HG03103 (cell line): ENCODE measurements at regions not wholly inside any gene's neighbourhood (a gene's known extent, or its start where the extent isn't known, plus 50 kb on each side); places are given as distances from the start of the nearest gene placed in this dataset.
"Not testable (repeated sequence)": the region's sequence is repeated elsewhere in the genome, so short reads cannot be mapped to it uniquely, and the experiment has no call there.

Experiments
- ATAC-seq: cut with Tn5 transposase; IDR thresholded peaks from one replicate; pipeline ENCODE4 v1.9.1; 2021; ENCODE audit warnings: low read depth; ENCODE audit not compliant: unreplicated experiment

DNA sequence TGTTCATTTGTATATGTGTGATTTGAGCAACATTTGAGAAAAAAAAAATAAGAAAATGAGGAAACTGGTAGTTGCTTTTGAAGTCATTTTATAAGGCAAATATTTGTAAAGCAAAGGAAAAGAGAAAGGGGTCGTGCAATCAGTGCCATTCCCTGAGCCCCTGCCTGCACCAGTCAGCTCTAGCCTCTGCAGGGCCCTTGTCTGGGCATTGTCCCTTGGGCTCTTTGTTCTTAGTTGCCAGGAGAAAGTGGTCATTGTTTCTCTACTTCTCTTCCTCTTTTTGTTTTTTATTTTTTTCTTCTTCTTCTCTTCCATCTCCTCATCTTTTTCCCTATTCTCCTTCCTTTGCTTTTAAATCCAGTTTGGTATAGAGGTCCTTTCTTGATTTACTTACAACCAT, 175.3 kb upstream of the CREB1 start:
- ATAC-seq = no peak

DNA sequence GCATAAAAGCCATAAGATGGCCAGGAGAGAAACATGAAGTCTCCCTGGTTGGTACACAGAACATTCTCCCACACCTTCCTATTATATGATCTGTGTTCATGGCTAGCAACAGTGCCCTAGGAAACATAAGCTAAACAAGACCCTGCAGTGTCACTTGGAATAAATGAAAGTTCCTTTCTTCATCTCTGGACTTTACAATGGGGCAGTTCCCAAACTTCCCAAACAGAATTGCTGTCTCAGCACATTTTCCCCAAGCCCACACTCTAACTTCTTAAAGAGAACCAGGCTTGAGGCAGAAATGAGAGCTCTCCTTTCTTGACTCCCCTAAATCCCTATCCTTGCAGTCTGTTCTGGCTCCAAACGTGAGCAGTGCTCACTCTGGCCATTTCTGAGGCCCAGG, 173.2 kb upstream of the CREB1 start:
- no peak for ATAC-seq

DNA sequence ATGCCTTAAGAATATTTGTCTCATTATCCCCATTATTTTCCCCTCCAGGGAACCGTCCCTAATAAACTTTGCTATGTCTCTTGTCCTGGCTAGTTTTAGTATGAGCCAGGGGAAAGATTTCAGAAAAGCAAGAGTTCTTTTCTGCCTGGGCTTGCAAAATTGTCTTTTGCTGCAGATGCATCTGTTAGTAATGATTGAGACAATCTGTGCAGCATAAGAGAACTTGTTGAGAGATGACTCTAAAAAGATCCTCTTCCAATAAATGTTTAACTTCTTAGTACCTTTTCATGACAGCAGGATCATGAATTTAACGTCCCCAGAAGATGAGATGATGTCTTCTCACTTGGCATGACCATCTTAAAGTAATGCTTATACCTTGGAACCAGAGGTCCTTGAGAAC, 172.5 kb upstream of the CREB1 start:
- no peak for ATAC-seq

DNA sequence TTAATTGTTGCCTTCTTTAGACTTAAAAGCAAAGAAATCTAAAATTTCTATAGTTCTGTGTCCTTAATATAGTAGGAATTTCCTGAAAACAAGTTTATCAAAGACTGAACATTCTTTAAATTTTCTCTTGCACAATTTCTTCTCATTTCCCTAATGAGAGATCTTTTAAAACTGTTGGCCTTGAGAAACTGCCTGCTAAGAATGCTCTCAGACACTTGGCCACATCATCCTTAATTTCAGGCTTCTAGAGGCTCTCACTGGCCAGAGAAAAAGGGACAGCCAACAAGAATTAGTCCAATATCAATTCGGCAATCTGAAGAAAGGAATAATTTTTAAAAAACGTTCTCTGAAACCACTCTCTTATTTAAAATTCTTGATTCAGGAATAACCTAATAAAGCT, 167.0 kb upstream of the CREB1 start:
- no peak for ATAC-seq

DNA sequence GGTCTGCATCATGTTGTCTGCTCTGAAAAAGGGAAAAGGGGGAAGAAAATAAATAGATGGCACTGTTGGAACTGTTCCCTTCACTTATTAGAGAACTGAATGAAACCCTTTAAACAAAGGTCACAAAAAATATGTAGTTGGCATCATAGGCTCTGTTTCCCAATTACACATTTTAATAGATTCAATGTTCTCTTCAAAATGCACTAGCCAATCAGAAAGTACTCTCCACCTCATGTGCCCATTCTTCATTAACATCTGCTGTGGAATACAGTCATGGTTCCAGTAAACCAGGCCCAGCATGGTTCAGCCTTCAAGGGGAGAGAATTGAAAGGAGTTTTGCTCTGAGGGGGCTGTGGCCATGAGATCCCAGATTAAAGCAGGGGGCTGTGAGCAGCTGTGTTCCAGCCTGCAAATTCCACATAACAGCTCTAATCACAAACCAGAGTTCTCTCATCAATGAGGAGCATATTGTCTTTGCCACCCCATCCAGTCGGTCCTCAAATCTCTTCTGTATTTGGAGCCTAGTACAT, 165.9 kb upstream of the CREB1 start:
- no peak for ATAC-seq

DNA sequence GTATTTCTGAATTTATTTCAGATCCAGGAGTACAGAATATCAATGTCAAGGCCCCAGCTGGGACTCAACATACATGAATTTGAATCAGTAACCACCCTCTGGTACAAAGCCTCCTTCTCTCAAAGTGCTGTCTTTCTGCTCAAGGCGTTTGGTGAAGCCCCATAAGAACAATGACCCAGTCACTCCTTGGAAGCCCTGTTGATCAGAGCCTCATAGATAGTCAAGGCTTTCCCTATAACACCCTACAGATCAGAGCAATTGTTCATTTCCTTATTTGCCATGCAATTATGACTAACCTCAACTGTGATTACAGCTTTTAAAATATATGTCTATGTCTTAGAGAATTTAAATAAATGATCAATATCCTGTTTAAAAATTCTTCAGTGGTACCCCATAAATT, 159.1 kb upstream of the CREB1 start:
- ATAC-seq = no peak

DNA sequence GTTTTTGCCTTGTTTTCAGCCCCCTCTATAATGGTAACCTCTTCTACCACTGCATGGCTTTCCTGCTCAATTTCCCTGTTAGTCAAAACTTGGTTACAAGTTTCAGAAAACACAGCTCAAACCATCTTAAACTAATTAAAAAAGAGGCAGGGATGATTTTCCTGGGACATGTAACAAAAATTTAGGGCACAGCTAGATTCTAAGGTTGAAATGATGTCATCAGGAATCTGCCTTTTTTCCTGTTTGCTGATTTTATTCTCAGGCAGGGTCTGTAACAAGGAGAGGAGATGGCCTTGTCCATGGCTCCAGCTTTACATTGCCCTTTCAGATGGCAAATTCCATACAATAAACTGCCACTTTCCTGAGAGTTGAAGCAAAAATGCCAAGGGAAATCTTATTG, 157.9 kb upstream of the CREB1 start:
- no peak for ATAC-seq

DNA sequence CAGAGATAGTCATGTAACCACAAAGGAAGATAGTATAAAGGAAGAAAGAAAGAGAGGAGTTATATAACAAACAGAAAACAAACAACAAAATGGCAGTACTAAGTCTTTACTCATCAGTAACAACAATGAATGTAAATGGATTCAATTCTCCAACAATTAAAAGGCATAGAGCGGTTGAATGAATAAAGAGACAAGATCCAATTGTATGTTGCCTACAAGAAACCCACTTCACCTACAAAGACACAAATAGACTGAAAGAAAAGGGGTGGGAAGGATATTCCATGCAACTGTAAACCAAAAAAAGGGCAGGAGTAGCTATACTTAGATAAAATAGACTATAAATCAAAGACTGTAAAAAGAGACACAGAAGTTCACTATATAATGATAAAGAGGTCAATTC, 157.3 kb upstream of the CREB1 start:
- ATAC-seq = no peak

DNA sequence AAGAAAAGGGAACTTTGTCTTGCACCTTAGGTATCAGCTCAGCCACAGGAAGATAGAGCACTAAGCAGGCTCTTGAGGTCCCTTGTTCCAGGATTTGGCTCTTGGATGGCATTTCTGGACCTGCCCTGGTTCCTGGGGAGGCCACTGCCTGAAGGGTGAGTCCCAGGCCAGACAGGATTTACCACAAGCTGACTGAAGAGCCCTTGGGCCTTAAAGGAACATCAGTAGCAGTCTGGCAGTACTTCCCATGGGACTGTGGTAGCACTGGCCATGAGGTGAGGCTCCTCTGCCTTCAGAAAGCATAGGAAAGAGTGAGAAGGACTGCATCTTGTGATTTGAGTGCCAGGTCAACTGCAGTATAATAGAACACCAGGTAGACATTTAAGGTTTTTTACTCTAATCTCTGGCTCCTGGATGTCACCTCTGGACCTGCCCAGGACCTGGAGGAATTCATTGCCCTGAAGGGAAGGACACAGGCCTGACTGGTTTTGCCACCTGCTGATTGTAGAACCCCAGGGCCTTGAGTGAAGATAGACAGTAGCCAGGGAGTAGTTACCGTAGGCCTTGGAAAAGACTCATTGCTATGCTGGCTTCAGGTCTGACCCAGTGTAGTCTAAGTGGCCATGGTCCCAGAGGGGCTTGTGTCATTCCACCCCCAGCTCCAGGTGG, 154.4 kb upstream of the CREB1 start:
- no peak for ATAC-seq

DNA sequence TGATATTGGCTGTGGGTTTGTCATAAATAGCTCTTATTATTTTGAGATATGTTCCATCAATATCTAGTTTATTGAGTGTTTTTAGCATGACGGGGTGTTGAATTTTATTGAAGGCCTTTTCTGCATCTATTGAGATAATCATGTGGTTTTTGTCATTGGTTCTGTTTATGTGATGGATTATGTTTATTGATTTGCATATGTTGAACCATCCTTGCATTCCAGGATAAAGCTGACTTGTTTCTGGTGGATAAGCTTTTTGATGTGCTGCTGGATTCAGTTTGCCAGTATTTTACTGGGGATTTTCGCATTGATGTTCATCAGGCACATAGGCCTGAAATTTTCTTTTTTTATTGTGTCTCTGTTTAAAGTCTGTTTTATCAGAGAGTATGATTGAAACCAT, 151.1 kb upstream of the CREB1 start:
- ATAC-seq = not testable (repeated sequence)

DNA sequence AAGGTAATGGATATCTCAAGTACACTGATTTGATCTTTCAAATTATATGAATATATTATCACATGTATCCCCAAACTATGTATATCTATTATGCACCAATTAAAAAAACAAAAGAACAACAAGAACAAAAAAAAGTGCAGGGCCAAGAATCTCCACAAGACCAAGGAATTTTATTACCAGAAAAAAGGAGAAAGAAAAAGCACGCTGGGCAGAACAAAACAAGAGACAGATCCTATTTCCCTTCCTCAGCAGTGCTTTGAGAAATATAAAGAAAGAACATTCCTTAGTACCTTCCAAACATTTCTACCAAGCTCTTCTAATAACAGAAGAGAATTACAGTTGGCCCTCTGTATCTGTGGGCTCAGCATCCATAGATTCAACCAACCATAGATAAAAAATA, 144.7 kb upstream of the CREB1 start:
- no peak for ATAC-seq

DNA sequence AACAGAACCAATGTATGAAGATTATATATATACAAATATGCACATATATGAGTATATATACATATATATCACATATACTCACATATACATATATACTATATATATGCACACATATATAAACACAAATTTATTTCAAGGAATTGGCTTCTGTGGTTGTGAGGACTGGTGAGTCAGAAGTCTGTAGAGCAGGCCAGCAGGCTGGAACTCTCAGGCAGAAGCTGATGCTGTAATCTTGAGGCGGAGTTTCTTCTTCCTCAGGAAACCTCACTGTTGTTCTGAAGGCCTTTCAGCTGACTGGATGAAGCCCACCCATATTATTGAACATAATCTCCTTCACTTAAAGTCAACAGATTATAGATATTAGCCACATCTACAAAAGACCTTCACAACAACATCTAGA, 143.9 kb upstream of the CREB1 start:
- no peak for ATAC-seq

DNA sequence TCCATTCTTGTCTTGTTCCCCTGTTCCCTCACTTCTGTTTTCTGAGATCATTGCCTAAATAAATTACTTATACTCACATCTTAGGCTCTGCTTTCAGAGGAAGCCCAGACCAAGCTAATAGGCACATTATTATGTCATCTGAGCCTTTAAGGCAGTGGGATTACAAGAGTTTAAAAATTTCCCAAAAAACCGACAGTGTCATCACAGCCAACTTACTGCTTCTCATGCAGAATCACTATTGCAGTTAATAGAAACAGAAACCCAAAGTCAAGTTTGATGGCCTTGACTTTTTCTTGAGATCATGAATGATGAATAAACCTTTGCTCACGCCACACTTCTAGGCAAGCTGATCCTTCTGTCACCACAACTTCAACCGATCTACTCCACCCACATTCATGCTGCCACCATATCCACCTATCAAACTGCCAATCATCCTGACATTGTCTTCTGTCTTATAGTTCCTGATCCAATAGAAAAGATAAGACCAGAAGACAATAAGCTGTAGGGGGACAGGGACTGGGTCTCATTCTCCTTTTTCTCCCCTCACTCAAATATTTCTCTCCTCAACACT, 142.7 kb upstream of the CREB1 start:
- ATAC-seq = no peak

DNA sequence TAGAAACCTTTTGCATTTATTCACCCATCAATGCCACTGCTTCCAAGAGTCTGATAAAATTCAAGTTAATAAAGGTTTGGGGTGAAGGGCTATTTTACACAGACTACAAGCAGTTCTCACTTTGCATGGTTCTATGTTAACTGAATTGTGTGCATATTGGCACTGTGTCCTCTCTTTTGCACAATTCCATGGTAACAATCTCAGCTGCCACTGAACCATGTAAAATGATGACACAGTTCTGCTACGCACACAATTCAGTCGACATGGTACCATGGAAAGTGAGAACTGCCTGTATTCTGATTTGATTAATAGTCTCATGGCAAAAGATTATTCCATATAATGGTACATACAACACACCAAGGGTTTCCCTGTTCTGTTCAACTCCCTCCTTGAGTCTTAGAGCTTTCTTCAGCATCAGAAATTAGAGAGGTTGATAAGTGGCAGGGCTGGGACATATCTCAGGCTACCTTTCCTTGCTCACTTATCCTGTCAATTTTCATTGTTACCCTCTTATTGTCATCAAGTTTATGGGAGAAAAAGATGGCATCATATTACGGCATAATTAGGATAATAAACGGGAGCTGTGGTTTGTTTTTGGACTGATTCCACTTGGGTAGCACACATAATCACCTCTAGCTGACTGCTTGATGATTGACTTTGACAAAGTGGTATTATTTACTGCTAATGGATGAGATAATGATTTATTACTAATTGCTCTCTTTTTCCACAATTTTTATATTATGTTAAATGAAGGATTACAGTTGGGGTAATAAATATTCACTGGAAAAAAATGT, 139.3 kb upstream of the CREB1 start:
- no peak for ATAC-seq

DNA sequence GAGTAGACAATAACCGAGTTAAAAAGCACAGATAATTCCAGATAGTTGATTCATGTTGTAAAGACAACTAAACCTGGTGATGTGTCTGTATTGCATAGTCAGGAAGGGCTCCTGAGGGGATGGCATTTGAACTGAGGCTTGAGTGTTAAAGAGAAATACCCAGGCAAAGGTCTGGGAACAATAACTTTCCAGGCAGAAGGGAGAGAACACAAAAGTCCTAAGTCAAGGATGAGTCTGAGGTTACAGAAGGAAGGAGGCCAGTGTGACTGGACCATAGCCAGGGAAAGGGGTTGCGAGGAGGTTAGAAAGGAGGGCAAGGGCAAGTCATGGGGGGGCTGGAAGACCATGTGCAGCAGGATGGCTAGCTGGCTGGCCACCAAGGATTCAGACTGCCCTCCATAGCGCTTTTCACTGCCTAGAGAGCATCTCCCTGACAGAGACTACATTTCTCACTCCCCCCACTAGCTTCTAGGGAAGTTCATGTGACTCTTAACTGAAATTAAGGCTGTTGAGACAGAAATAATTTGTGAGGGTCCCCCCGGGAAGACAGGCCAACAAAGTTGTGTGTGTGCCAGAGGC, 135.5 kb upstream of the CREB1 start:
- ATAC-seq = no peak

DNA sequence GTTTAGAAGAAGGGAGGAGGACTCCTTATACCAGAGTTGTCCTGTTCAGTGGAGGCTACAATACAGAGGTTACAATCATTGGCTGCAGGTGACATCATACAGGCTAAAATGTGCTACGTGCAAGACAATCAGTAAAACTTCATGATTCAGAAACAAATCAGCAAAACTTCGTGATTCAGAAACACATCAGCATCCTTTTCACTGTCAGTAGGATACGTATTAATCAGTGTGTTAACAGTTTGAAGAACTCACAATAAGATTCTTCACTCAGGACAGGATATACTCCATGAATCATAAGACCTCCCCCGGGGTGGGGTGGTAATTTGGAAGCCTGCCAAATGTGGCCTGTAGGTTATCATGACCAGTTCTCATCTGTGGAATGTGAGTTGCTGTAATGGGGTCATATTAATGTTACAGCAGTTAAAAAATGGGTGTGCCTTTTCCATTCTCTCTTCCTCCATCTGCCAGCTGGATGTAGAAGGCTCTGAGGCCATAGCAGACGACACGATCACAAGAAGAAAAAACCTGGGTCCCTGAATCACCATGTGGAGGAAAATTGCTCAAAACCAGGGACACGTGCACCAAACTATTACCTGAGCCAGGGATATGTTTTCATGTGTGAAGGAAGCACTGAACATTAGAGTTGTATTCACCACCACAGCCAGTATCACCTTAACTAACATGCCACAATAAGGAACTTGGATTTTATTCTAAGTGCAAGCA, 134.8 kb upstream of the CREB1 start:
- ATAC-seq = no peak

DNA sequence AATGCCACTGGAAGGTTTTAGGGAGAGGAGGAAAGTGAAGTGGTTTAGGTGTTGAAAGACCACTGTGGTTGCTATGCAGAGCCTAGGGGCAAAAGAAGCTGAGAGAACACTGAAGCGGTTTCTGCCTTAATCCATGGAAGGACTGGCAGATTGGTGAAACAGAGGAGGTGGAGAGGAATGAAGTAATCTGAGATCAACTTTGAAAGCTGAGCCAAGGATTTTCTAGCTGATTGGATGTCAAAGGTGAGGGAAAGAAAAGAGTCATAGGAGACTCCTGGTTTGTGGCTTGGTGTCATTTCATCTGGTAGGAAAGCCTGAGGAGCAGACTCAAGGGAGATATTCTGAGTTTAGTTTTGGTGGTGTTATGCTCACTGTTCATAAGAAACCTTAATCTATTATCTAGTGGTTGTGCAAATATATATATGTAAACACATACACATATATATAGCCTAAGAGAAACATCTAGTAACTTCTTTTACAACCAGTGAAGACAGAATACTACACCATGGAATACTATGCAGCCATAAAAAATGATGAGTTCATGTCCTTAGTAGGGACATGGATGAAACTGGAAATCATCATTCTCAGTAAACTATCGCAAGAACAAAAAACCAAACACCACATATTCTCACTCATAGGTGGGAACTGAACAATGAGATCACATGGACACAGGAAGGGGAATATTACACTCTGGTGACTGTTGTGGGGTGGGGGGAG, 134.1 kb upstream of the CREB1 start:
- ATAC-seq = no peak

DNA sequence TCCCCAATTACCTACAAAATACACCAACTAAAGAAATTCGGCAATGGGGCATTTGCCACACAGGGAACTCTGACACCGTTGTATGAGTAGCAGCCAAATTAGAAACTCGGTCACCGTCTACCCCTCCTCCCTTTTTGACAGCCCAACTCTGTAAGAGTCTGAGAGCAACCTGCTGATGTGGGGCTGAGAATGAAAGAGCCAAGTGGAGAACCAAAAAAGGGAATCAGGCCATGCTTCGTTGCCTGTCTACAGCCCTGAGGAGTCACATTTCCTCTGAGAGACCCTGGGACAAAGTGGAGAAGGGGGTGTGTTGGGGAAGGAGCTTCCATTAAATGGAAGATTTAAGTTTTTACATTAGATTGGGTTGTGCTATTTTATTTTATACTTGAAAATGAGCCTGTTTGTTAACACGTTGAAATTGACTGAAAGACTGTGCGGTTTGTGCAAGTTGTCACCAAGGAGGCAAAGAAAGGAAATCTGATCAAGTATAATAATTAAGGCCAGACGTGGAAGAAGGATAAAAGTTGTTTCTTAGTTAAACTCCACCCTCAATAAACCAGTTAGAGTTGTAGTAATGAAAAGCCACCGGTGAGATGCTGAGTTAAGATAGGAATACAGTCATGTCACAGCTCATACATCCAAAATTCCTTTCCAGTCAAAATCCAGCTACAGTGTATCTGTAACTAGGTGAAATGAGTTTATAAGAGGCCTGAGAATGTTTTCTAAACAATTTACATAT, 131.7 kb upstream of the CREB1 start:
- no peak for ATAC-seq

DNA sequence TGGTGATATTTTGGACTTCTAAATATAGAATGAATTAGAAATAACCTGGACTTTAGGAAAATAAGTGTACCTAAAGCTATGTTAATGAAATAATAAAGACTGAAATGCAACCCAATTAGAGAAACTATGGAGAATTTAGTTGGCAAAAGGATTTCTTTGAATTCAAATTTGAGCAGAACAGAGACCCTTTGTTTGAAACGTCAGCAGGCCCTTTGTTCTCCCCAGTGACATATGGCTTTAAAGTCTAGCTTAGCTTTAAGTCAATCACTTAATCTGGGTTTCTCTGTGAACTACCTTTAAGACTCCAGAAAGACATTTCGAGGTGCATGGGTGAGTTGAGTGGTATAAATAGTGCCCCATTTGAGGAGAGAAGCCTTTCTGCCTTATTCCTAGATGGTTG, 130.5 kb upstream of the CREB1 start:
- ATAC-seq = no peak

DNA sequence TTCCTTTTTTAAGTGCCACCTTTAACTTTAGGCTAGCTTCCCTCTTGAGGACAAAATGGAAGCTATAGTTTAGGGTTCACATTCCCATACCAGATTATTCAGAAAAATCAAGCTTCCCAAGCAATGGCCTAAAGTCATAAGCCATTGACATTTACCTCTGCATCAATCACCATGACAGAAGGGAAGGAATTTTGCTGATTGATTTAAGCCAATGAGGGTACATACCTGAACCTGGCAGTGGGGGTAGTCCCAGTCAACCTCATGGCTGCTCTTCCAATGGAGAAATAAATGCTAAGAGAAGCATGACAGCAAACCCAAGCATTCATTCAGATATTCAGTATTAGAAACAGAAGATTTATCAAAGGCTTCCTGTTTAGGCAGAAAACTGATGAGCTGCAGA, 128.4 kb upstream of the CREB1 start:
- no peak for ATAC-seq
